HG02759 (cell line): ENCODE measurements at regions not wholly inside any gene's neighbourhood (a gene's known extent, or its start where the extent isn't known, plus 50 kb on each side); places are given as distances from the start of the nearest gene placed in this dataset.

Experiments
- ATAC-seq: cut with Tn5 transposase; IDR thresholded peaks from one replicate; pipeline ENCODE4 v1.9.1; 2021; ENCODE audit warnings: mild to moderate bottlenecking, moderate library complexity; ENCODE audit not compliant: unreplicated experiment

- no peak for ATAC-seq
Measured at GRCh38 chr16:79409978-79410377, 190.6 kb downstream of the MAF start.

GRCh38 chr16:79408355-79408754 is 192.2 kb downstream of the MAF start:
- no peak for ATAC-seq

DNA sequence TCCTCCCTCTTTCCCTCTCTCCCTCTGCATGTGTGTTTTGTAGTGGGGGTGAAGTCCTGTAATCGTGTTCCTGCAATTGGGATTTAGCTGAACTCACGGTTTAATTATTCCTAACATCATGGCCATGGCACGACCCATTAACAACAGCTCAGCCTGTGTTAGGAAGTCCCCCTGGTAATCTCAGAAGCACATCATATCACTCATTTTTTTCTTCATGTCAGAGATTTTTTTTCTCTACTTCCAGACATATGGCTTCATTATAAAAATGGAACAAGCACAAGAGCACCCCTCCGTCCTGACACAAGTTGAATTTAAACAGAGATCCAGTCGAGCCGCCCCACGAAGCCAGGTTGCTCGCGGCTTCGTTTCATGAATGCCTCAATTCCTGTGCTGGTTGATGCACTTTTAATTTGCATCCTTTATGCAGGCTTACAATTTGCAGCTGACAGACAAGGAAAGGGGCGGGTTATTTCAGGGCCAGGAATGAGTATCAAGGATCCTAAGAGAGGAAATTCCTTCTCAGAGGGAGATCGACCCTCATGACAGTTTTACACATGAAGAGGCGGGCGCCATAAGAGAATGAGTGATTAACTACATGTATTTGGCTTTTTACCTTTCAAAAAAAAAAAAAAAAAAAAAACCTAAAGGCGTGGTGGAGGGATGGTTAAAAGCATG is 192.9 kb downstream of the MAF start:
- ATAC-seq, result no peak

DNA sequence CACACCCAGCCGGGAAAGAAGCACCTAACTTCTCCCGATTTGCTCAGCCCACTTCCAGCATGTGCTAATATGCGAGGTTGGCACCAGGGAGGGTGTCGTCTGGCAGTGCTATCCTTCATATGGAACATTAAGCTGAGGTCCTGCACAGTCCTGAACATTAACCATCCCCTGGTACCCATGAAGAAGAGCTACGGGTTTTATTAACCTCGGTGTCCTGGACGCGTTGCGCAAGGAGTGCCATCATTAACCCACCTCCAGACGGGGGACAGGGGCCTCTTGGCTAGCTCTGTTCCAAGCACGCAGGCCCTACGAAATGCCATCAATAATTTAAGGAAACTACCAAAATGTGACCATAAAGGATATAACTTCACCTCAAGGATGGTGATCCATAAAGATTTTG is 193.5 kb downstream of the MAF start:
- no peak for ATAC-seq

DNA sequence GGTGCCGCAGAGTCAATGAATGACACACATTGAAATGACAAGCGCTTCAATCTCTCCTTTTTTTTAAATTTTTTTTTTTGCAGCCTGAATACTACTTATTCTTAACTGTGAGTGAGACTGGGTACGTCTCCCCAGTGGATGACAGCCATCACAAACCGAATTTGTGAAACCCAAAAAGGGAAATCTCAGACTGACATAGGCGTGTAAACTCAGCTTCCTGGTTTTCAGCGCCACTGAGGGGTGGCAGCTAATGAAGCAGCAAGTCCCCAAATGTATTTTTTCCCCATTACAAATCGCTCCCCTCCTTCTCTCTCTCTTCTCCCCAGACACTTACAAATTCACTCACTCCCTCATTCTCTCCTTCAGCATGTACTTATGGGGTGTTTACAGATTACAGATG is 196.0 kb downstream of the MAF start:
- no peak for ATAC-seq

DNA sequence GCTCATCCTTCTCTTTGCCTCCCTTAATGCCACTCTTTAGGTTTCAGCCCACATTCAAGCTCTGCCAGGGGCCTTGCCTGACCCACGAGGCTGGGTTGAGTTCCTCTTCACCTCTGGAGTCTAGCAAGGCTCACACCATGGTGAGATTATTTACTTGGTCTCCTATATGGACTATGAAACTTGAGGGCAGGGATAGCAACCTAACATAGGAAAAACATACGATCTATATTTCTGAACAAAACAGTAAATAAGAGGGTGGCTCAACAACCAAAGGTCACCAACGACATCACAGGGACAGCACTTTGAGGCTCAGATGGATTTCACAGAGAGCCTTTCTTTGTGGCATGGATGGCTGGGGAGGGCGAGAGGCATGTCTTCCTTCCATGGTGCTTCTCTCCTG is 197.0 kb downstream of the MAF start:
- ATAC-seq, result no peak

- no peak for ATAC-seq
Measured at GRCh38 chr16:79402920-79403319, 197.6 kb downstream of the MAF start.

DNA sequence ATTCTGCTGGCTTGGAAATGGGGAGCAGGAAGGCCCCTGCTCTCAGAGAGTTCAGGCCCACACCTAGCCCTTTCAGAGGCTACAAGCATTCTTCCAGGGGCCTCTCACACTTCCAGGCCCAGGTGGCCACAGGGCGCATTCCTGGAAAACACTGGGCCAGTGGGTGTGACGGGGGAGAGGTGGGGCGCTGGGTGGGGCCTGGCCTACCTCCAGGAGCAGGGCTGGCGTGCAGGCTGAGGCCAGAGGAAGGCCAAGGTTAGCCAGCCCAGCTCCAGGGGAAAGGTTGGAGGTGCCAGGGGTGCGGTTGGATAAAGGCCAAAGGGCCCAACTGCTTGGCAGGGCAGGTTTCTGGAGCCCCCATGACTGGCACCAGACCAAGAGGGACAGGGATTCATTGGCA is 198.2 kb downstream of the MAF start:
- ATAC-seq, result no peak

DNA sequence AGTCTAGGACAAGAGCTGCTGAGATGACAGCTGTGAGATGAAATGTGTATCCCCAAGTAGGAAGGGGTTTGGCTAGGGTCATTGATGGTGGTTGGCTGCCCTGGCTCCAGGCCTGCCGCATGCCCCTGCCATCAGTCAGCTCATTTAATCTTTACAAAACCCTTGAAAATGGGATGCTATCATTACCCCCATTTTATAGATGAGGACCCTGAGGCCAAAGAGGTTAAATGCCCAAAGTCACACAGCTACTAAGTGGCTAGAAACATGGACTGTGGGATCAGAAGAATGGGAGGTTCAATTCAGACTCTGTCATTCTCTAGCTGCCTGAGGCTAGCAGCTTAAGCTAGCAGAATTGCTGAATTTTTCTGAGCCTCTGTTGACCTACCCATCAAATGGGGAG is 198.8 kb downstream of the MAF start:
- ATAC-seq, result no peak

GRCh38 chr16:79401157-79401556 is 199.4 kb downstream of the MAF start:
- ATAC-seq, result no peak

GRCh38 chr16:79400462-79401149 is 199.9 kb downstream of the MAF start:
- ATAC-seq, result no peak

- ATAC-seq, result no peak
Measured at GRCh38 chr16:79395591-79395990, 204.9 kb downstream of the MAF start.

DNA sequence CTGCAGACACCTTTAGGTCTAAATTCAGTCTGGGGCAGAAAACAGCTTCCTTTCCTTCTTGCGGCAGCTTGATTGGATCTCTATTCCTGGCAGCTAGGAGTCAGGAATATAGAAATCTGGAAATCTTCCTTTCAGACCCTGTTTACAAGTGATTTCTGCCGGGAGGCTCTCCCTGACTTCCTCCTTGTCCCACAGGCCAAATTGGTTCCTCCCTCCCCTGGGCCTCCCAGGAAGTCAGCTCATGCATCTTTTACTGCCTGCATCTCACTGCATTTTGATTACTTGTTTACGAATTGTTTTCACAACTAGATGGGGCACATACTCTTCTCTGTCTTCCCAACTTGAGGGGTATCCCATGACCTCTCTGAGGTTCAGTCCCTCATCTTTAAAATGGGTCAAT is 206.3 kb downstream of the MAF start:
- no peak for ATAC-seq

- no peak for ATAC-seq
Measured at GRCh38 chr16:79393564-79393963, 207.0 kb downstream of the MAF start.

GRCh38 chr16:79393127-79393526 is 207.4 kb downstream of the MAF start:
- no peak for ATAC-seq

- no peak for ATAC-seq
Measured at GRCh38 chr16:79392081-79392480, 208.5 kb downstream of the MAF start.

- no peak for ATAC-seq
Measured at GRCh38 chr16:79391395-79391794, 209.1 kb downstream of the MAF start.

- ATAC-seq, result no peak
Measured at GRCh38 chr16:79390481-79391051, 210.0 kb downstream of the MAF start.

- ATAC-seq, result no peak
Measured at GRCh38 chr16:79388396-79388795, 212.1 kb downstream of the MAF start.

DNA sequence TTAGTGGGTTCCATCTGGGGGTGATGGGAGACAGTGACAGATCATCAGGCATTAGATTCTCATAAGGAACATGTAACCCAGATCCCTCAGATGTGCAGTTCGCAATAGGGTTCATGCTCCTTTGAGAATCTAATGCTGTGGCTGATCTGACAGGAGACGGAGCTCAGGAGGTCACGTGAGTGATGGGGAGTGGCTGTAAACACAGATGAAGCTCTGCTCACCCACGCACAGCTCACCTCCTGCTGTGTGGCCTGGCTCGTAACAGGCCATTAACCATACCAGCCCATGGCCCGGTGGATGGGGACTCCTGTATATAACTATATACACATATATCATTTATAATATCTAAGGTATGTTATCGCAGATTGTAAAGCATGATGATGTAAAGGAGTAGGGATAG is 214.2 kb downstream of the MAF start:
- ATAC-seq, result no peak

DNA sequence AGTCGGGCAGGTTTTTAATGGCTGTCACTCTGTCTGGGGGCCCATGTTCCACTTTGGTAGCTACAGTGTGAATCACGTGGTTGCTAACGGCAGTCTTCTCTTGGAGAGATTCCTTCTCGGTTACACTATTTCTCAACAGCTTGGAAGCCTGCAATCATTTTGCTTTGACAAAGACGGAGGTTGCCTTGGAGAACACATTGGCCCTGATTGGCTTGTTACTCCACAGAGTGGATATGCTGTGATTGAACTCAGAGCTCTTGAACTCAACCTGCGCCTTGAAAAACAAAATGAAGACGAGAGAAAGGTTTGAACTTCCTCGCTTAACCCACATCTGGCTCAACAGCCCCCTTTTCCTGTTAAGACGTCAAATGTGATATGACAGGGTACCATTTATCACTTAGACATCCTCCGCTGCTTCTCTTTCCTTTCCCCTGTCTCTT is 218.9 kb downstream of the MAF start:
- ATAC-seq, result no peak

DNA sequence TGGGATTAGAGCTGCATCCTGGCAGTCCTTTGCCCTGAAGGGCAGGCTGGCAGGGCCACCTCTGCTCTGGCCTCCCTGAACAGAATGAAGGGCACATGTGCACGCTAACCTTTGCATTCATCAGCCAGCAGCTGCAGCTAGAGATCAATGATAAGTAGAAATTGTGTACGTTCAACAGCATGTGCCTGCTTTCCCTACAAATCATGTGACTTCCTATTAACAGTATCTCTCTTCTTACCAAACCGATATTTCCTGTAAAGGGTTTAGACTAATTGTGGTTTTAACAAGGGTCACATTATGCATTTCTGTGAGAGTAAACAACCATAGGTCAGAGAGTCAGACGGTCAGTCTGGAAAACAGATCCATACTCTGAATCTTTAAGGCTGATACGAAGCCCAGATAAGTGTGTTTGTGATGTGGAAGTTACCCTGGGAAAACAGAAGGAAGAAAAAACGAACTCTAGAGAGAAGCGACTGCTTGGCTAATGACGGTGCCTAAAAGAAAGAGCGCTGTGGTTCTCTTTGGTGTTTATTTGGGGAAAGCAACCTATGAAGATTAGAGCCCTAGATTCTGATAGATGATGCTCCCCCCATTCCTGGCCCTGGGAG is 219.4 kb downstream of the MAF start:
- ATAC-seq, result no peak
